ENCODE measurements at regions not wholly inside any gene's neighbourhood (a gene's known extent, or its start where the extent isn't known, plus 50 kb on each side); places are given as distances from the start of the nearest gene placed in this dataset.

- Histone ChIP-seq H3K4me3 (ENCODE audit: insufficient read depth, low read length, poor library complexity, severe bottlenecking) (no peak overlapping the region), H2AFZ (ENCODE audit: low read depth, low read length, severe bottlenecking) (no peak overlapping the region), H4K20me1 (ENCODE audit: low read depth, low read length) (no peaks in the 10 kb centered on the region), H3K9ac (ENCODE audit: low read length) (no peak overlapping the region), H3F3A (ENCODE audit: insufficient read depth) (no peaks in the 10 kb centered on the region), H3K4me2 (ENCODE audit: low read depth, low read length, poor library complexity, severe bottlenecking) (no peak overlapping the region), H3K36me3 (ENCODE audit: low read length) (no peaks in the 10 kb centered on the region), H3K9me2 (replicated peaks; ENCODE audit: insufficient read depth, low read length) (no peaks in the 10 kb centered on the region), H3K27me3 (ENCODE audit: low read length) (no peaks in the 10 kb centered on the region), H3K79me2 (ENCODE audit: insufficient read depth, low read length) (no peaks in the 10 kb centered on the region), H3K27ac (ENCODE audit: low read depth, low read length) (no peak overlapping the region), H3K9me3 (ENCODE audit: insufficient read depth, low read length) (no peaks in the 10 kb centered on the region)
- TF ChIP-seq EZH2phosphoT487 (conservative IDR thresholded peaks at IDR 0.05; ENCODE audit: low read length) = no peak
- TF ChIP-seq, protein P1, sequence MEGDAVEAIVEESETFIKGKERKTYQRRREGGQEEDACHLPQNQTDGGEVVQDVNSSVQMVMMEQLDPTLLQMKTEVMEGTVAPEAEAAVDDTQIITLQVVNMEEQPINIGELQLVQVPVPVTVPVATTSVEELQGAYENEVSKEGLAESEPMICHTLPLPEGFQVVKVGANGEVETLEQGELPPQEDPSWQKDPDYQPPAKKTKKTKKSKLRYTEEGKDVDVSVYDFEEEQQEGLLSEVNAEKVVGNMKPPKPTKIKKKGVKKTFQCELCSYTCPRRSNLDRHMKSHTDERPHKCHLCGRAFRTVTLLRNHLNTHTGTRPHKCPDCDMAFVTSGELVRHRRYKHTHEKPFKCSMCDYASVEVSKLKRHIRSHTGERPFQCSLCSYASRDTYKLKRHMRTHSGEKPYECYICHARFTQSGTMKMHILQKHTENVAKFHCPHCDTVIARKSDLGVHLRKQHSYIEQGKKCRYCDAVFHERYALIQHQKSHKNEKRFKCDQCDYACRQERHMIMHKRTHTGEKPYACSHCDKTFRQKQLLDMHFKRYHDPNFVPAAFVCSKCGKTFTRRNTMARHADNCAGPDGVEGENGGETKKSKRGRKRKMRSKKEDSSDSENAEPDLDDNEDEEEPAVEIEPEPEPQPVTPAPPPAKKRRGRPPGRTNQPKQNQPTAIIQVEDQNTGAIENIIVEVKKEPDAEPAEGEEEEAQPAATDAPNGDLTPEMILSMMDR (IDR thresholded peaks at IDR 0.05; ENCODE audit: insufficient read depth, low read length, poor library complexity, severe bottlenecking) = no peak
These were observed 68.0 kb upstream of the CLINT1 start for GRCh38 chr5:157926977-157927376.

GRCh38 chr5:157925786-157926671 is 67.1 kb upstream of the CLINT1 start:
- Histone ChIP-seq H3K9me2 (replicated peaks; ENCODE audit: insufficient read depth, low read length) (no peaks in the 10 kb centered on the region), H2AFZ (ENCODE audit: low read depth, low read length, severe bottlenecking) (no peak overlapping the region), H3K27me3 (ENCODE audit: low read length) (no peaks in the 10 kb centered on the region), H3F3A (ENCODE audit: insufficient read depth) (no peaks in the 10 kb centered on the region), H3K4me2 (ENCODE audit: low read depth, low read length, poor library complexity, severe bottlenecking) (no peak overlapping the region), H4K20me1 (ENCODE audit: low read depth, low read length) (no peaks in the 10 kb centered on the region), H3K9me3 (ENCODE audit: insufficient read depth, low read length) (no peaks in the 10 kb centered on the region), H3K27ac (ENCODE audit: low read depth, low read length) (no peak overlapping the region), H3K79me2 (ENCODE audit: insufficient read depth, low read length) (no peaks in the 10 kb centered on the region), H3K4me3 (ENCODE audit: insufficient read depth, low read length, poor library complexity, severe bottlenecking) (no peak overlapping the region), H3K9ac (ENCODE audit: low read length) (no peak overlapping the region), H3K36me3 (ENCODE audit: low read length) (no peaks in the 10 kb centered on the region)
- no peak for TF ChIP-seq EZH2phosphoT487 (conservative IDR thresholded peaks at IDR 0.05; ENCODE audit: low read length)
- TF ChIP-seq, protein P1 (IDR thresholded peaks at IDR 0.05; ENCODE audit: insufficient read depth, low read length, poor library complexity, severe bottlenecking) = no peak

- Histone ChIP-seq H4K20me1 (ENCODE audit: low read depth, low read length) (no peaks in the 10 kb centered on the region), H3K79me2 (ENCODE audit: insufficient read depth, low read length) (no peaks in the 10 kb centered on the region), H3K9me3 (ENCODE audit: insufficient read depth, low read length) (no peaks in the 10 kb centered on the region), H3K36me3 (ENCODE audit: low read length) (no peaks in the 10 kb centered on the region), H3K9me2 (replicated peaks; ENCODE audit: insufficient read depth, low read length) (no peaks in the 10 kb centered on the region), H2AFZ (ENCODE audit: low read depth, low read length, severe bottlenecking) (no peak overlapping the region), H3K4me2 (ENCODE audit: low read depth, low read length, poor library complexity, severe bottlenecking) (no peak overlapping the region), H3K9ac (ENCODE audit: low read length) (no peak overlapping the region), H3F3A (ENCODE audit: insufficient read depth) (no peaks in the 10 kb centered on the region), H3K27me3 (ENCODE audit: low read length) (no peaks in the 10 kb centered on the region), H3K27ac (ENCODE audit: low read depth, low read length) (no peak overlapping the region), H3K4me3 (ENCODE audit: insufficient read depth, low read length, poor library complexity, severe bottlenecking) (no peak overlapping the region)
- no peak for TF ChIP-seq EZH2phosphoT487 (conservative IDR thresholded peaks at IDR 0.05; ENCODE audit: low read length)
- TF ChIP-seq, protein P1 (IDR thresholded peaks at IDR 0.05; ENCODE audit: insufficient read depth, low read length, poor library complexity, severe bottlenecking) = no peak
These were observed 66.2 kb upstream of the CLINT1 start for GRCh38 chr5:157924931-157925729.

All from SU-DHL-6 (cell line).